GM21526 (cell line): ENCODE measurements at regions not wholly inside any gene's neighbourhood (a gene's known extent, or its start where the extent isn't known, plus 50 kb on each side); places are given as distances from the start of the nearest gene placed in this dataset.

ENCODE experiments used
- ATAC-seq: cut with Tn5 transposase; IDR thresholded peaks from one replicate; pipeline ENCODE4 v1.9.1; 2021; ENCODE audit warnings: moderate library complexity; ENCODE audit not compliant: unreplicated experiment, low FRiP score

DNA sequence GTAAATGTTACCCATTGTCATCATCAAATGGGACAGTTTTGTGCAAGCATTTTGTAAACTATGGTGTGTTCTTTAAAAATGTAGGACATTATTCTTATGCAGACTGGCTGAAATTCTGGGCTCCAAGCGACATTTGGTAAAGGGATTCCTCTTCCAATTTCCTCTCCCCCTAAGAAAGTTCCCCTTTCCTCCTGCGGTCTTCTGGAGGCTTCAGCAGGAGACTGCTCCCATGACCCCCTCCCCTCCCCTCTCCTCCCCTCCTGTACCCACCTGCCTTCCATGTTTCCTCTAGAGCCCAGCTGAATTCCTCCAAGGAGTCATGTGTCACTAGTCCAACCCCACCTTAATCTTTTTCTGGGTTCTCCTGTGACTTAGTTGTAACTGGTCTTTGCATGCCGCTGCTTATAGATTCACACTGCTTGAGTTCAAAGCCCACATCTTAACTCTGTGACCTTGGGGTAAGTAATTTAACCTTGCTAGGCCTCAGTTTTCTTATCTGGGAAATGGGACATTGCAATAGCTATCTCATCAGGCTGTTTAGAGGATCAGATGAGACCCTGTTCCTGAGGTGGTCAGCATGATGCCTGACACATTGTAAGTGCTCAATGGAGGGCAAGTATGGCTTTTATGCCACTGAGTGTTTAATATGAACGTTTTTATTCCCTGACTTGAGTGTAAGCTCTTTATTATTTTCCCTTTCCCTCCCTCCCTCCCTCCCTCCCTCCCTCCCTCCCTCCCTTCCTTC lies 69.9 kb upstream of the WDR26 start:
- no peak for ATAC-seq

DNA sequence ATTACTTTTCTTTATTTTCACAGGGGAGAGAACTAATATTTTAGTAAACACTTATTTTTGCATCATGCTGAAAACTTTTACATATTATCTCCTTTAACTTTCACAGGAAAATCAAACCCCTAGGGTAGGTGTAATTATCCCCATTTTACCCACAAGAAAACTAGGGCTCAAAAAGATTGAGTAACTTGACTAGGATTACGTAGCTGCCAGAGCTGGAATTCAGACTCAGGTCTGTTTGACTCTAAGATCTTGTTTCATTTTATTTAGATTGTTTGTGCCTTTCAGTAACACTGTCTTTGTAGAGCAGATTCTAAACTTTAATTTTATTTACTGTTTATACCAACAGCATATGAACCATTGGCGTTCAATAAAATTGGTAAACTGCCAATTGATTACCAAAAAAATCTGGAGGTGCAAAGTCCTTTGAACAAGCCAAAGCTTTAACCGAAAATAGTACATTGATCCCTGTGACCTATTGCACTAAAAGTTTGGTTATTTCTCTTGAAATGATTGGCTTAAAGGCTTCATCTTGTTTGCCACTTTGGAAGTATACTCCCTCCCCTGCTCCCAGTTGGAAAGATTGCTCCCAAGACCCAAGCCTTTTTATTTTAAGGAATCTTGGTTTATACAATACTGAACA lies 71.0 kb upstream of the WDR26 start:
- no peak for ATAC-seq

DNA sequence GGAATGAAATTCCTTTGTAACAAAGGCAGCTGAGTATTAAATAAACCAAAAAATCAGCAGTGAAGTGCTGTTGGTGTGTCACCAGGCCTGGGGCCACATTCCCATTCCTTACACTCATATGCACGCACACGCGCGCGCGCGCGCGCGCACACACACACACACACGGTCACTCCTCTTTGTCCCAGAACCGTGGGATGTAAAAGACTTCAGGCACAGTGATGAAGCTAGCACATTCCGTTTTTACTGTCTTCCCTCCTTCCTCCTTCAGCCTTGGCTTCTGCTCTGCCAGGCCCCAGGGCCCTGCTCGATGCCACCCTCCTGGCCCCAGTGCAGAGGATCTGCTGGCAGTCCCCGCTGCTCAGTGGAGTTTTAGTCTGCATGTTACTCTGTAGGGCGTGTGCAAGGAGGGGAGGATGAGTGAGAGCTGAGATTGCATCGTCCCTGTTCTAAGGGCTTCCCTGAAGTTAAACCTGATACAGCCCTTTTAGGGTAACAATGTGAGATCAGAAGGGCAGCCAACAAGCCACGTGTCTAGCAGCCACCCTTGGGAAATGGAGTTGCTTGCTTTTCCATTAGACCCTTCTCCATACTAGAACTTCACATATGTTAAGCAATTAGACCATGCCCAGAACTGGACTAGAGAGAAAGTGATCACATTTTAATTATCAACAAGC lies 71.7 kb upstream of the WDR26 start:
- ATAC-seq = no peak

DNA sequence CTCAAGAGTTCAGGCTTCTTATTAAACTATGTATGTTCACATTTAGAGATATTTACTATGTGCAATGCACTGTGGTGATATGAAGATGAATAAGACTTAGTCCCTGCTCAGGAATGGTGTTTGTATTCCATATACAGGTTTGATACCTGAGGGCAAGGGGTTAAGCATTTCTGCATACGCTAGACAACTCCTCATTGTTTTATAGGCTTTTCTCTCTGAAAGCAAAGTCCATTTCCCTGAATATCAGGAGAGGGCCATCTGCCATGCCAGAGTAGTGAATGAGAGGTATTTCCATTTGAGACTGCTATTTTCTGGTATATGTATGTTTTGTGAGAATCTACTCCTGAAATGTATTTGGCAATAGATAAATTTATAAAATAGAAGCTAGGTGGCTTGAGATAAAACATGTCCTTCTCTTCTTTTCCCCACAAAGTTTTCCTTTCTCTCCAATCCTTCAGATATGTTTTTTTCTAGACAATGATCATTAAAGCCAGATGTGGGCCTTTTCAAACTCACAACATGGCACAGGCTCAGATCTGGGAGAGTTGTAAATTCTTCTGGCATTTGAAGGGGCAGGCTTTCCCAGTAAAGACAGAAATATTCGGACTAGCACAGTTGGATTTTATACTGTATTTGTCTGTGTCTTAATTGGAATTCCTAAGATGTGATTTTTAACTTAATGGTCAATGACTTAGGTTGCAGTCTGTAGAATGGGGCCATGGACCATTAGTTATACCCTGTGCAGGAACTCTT lies 73.3 kb upstream of the WDR26 start:
- ATAC-seq = no peak

DNA sequence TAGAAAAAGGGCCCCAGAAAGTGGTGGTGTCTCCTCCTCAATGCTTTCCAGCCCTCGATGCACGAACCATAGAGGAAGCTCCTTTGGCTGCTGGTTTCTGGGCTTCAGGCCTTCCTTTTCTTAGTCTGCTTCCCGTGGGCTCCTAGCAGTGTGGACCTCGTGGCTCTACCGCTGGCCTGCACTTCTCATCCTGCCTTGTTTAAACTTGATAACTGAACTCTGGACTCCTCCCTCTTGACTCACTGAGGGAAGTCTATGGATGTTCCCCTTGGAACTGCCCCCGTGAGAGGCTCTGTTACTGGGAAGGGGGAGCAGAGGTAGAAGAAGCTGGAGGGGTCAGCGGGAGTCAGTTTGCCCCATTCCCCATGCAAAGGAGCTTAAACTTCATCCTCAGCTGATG lies 75.3 kb upstream of the WDR26 start:
- no peak for ATAC-seq

DNA sequence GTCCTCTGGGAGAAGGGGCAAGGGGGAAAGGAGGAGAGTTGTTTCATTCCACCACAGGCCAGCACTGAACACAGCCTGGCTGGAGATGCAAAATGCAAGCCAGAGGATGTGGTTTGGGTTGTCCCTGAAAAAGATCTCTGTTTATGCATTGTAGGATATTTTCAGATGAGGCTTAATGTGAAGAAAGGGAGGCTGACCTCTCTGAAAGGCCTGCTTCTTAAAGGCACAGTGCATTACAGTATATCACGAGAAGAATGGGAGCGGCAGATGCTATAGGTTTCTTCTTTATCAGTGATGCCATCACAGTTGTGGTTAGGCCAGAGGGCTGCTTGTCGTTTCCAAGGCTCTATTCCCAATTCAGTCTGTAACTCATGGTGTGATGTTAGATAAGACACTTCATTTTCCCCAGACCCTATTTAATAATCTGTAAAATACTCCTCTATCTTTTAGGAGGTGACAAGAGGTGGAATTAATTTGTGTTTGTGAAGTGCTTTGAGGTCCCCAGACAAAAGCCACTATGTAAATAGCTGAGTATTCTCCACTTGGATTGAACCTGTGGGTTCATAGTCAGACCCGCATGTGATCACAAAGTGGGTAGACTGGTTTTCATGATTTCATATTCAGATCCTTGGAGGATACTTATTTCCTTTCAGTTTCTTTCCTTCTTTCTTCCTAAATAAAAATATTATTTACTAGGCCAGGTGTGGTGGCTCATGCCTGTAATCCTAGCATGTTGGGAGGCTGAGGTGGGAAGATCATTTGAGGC lies 76.5 kb upstream of the WDR26 start:
- no peak for ATAC-seq

DNA sequence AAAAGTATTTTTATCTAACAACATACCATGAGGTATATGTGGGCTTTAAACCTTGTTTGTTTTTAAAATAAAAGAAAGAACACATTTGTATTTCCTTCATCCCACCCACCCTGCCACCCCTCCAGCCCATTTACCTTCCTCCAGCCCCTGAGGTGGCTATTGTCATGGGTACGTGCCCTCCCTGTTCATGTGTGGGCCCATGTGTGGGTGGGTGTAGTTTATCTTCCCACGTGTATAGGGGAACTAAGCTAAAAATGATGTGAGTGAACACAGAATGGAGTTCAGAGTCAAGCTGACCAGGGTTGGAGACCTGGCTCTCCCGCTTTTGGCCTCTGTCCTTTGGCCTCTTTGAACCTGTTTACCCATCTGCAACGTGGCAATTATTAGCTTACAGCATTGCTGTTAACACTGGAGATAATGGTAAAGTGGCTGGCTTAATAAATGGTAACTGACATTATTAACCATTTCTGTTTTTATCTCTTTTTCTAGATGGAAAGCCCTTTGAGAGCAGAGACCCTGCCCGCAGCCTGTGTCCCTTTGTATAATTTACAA lies 78.1 kb upstream of the WDR26 start:
- no peak for ATAC-seq

DNA sequence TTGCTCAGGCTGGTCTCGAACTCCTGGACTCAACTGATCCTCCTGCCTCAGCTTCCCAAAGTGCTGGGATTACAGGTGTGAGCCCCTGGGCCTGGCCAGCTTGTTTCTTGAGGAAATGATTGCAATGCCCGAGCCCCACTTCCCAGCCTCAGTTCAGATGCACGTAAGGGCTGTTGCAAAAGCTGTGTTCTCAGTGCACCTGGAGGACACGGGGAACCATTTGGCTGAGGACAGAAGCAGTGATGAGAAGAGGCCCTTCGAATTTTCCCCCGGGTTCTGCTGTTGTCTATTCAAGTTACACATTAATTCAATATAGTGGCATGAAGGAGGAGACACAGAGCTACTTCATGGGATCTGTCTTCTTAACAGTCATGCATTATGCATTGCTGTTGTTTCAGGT lies 78.8 kb upstream of the WDR26 start:
- ATAC-seq = no peak

DNA sequence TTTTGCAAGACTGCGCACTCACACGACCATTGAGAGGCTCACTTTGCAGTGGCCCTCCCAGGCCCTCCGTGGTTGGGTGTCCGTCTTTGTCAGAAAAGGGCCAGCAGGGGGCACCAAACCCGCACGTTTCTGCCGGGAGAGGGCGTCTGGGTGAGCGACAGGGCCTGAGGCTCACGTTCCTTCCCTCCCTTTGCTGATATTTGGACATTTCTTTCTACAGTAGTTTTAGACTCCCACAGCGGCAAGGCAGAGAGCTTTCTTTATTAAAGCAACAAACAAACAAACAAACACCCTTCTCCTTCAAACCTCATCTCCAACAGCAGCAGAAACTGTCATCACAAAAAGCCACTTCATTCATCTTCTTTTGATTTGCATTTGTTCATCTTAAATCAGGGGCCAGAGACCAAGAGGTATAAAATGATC lies 79.2 kb upstream of the WDR26 start:
- ATAC-seq = peak; percentile 97

DNA sequence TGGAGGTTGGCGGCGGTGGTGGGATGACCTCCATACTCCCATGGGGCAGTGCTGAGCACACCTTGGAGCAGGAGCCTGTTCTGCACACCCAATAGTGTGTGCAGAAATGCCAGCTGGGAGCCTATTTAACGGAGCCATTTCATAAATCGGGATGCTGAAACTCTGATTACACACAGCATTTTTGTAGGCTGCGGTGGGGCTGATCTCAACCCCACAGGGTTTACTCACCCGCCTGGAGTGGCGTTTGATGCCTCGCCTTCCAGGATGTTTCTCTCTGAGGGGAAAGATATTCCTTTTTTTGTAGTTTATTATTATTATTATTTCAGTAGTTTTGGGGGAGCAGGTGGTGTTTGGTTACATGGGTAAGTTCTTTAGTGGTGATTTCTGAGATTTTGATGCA lies 82.6 kb upstream of the WDR26 start:
- ATAC-seq = no peak

DNA sequence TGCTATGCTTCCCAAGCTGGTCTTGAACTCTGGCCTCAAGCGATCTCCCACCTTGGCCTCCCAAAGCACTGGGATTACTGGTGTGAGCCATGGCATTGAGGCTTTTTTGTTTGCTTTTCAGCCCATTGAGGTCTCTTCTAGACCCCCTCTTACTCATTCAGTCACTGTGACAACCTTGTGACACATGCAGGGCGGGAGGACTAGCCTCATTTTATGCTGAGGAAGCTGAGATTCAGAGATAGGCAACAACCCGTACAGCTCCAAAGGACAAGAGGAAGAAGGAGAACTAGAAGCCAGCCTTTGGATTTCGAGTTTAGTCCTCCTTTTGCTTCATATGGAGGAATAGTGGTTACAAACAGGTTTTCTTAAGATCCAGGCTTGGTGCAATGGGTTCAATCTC lies 83.9 kb upstream of the WDR26 start:
- no peak for ATAC-seq

DNA sequence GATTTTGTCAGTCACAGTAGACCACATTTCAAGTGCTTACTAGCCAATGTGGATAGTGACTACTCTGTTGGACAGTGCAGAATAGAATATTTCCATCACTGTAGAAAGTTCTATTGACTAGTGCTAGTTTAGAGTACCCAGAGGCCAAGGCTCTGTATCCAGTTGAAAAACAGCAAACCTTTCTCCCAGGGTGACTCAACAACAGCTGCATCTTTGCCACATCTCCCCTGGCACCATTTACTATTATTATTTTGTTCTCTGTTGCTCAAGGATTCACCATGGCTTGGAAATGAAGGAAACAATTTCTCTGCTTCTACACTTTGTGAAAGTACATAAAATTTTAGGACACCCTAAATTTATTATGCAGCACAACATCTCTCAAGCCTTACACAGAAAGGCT lies 85.3 kb upstream of the WDR26 start:
- ATAC-seq = no peak

DNA sequence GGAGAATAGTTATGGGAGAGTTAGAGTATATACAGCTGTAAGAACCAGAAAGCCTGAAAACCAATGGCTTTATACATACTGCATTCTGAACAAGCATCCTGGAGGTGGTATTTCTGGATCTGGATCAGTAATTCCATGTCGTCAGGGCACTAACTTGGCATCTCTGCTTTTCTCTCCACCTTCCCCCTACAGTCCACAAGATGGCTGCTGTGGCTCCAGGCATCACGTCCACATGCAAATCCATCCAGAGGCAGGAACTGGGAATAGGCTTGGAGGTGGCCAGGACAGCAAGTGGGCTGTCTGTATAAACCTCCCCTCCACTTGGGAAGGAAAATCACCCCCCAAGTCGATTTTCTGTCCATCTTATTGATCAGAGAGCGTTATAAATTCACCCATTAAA lies 86.2 kb upstream of the WDR26 start:
- ATAC-seq = no peak

DNA sequence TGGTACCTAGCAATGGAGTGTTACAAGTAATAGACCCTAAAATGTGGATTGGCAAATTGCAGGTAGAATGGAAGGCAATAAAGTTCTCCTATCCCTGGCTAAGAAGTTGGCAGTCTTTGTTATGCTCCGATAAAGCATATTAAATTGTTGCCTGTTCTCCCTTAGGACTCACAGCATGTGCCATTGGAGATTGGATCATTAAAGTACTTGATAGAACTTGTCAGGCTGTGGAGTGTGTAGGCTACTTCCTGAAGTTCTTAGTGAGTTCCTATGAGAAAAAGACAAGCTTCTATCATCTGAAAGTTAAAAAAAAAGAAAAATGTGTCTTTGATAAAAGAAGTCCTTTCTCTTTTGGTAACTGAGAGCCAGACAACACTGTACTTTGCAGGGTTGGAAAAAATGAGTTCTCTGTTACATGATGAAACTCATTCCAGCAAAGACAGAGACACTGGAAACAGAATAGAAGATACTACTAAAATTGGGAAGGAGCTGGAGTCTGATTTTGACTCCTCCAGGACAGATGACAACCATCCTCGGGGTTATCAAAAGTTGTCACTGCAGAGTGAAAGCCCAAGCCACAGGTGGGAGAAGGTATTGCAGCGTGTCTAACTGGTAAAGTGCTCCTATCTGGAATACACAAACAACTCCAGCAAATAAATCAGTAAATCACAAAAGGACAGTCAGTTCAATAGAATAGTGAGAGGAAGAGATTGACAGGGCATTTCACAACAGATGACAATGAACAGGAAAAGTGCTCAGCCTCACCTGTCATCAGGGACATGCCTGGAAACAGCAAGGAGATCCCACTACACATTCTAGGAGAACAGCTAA lies 87.5 kb upstream of the WDR26 start:
- ATAC-seq = no peak

DNA sequence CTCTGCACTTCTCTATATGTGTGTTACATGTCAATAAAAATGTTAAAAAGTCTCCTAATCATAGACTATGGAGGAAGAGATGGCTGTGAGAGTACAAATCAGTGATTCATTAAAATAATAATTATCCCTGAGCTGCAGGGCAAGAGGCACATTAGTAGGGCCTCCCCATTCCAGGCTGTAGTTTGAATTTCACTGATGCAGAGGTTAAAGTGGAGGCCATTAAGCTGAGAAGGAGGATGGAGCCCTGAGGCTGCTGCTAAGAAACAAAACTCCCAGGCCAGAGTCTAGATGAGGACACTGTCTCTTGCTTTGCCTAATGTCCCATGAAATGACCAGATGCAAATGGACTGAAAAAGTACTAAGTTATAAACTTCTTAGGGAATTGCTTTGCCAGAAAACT lies 89.1 kb upstream of the WDR26 start:
- no peak for ATAC-seq

DNA sequence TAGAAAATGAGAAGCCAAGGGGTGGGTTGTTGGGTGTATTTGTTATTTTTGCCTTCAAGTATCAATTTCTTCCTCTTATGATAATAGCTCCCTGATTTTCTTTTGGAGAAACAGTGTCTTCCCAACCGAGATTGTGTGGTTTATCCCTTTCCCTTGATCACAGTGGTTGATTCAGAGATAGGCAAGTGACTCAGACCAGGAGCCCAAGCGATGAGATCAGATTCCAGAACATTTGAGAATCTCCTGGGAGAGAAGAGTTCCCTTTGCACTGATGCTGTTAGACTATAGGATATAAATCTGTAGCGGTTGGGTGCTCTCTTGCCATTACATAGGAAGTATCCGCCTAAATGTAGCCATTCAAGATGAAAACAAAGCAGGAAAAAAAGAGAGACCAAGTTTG lies 90.1 kb upstream of the WDR26 start:
- no peak for ATAC-seq

DNA sequence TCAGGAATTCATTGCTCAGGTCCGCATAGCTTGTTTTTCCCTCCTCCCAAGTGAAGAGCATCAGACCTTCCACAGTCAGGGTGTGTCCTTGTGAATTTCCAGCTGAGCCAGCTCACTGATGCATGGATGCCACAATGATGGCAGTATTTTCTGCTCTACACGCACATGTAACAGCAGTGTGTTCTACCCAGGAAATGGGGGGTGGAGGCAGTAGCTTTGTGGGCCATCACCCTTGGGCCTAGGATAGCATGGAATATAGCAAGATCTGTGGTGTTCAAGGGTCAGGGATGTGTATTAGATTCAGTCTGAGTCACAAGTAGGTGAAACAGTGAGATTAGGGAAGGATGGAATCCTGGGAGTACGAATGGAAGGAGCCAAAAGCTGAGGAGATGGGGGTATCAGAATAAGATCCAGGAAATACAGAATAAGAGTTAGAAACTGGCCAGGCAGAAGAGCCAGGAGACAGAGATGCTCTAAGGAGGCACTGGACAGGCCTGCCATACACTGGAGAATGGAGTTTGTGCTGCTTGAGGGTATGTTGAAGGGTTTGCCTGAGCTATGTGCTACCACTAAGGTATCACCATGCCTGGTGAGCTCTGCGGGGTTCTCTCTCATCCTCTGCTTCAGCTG lies 90.6 kb upstream of the CNIH3 start:
- no peak for ATAC-seq

DNA sequence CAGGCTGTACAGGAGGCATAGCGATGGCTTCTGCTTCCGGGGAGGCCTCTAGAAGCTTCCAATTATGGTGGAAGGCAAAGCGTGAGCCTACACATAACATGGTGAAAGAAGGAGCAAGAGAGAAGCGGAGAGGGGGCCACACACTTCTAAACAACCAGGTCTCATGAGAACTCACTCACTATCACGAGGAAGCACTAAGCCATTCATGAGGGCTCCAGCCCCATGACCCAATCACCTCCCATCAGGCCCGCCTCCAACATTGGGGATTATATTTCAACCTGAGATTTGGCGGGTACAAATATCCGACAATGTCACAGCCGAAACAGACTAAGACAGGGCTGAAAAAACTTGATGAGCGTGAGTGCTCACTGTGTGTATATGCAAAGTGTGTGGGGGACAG lies 89.3 kb upstream of the CNIH3 start:
- ATAC-seq = no peak

DNA sequence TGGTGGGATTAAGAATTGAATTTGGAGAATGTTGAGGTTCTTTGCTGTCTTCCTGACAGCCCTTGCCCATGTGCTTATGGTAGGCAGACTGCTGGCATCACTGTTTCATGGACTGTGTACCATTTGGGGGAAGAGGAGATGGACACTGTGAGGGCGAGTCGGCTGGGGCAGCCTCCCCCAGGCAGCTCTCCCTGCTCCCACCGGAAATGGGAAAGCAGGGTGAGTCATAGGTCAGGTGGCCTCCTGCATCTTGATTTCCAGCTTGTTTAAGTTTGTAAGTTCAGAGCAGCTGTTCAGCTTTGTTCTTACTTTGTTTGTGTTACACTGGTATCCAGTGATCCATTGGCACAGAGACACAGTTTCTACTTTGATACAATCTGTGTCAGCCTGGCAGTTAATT lies 87.2 kb upstream of the CNIH3 start:
- no peak for ATAC-seq
